Dermis blood vessel endothelial cell (primary cell): ENCODE measurements at regions not wholly inside any gene's neighbourhood (a gene's known extent, or its start where the extent isn't known, plus 50 kb on each side); places are given as distances from the start of the nearest gene placed in this dataset.
"Not testable (repeated sequence)": the region's sequence is repeated elsewhere in the genome, so short reads cannot be mapped to it uniquely, and the experiment has no call there.

Experiments used
- DNase-seq: peaks from one replicate; pipeline ENCODE4 v3.0.0; 2010

GRCh38 chr5:2068531-2068930 lies 185.8 kb upstream of the IRX4 start:
- no peak for DNase-seq

- no peak for DNase-seq
These were observed 183.6 kb upstream of the IRX4 start for GRCh38 chr5:2066373-2066772.

- DNase-seq: not testable (repeated sequence)
These were observed 180.7 kb upstream of the IRX4 start for GRCh38 chr5:2063380-2063779.

GRCh38 chr5:2052687-2053086 lies 170.0 kb upstream of the IRX4 start:
- no peak for DNase-seq

GRCh38 chr5:2049876-2050275 lies 167.2 kb upstream of the IRX4 start:
- no peak for DNase-seq

- no peak for DNase-seq
These were observed 165.9 kb upstream of the IRX4 start for GRCh38 chr5:2048664-2049063.

- DNase-seq: no peak
These were observed 164.7 kb upstream of the IRX4 start for GRCh38 chr5:2047341-2047927.

GRCh38 chr5:2044041-2044440 lies 161.3 kb upstream of the IRX4 start:
- no peak for DNase-seq

- DNase-seq: no peak
These were observed 156.4 kb upstream of the IRX4 start for GRCh38 chr5:2039180-2039531.

- peak; percentile 61 for DNase-seq
These were observed 155.8 kb upstream of the IRX4 start for GRCh38 chr5:2038321-2039179.

- DNase-seq: no peak
These were observed 154.2 kb upstream of the IRX4 start for GRCh38 chr5:2036885-2037284.

- DNase-seq: no peak
These were observed 149.7 kb upstream of the IRX4 start for GRCh38 chr5:2032432-2032831.

GRCh38 chr5:2031581-2031980 lies 148.9 kb upstream of the IRX4 start:
- no peak for DNase-seq

GRCh38 chr5:2030131-2030530 lies 147.4 kb upstream of the IRX4 start:
- DNase-seq: no peak

- DNase-seq: no peak
These were observed 146.5 kb upstream of the IRX4 start for GRCh38 chr5:2029206-2029605.

GRCh38 chr5:2027790-2028189 lies 145.1 kb upstream of the IRX4 start:
- DNase-seq: no peak

- DNase-seq: no peak
These were observed 142.4 kb upstream of the IRX4 start for GRCh38 chr5:2024986-2025721.

- no peak for DNase-seq
These were observed 140.5 kb upstream of the IRX4 start for GRCh38 chr5:2023196-2023595.

GRCh38 chr5:2022436-2022835 lies 139.7 kb upstream of the IRX4 start:
- no peak for DNase-seq

GRCh38 chr5:2021484-2022176 lies 138.9 kb upstream of the IRX4 start:
- DNase-seq: no peak

- no peak for DNase-seq
These were observed 138.0 kb upstream of the IRX4 start for GRCh38 chr5:2020730-2021129.

- no peak for DNase-seq
These were observed 137.0 kb upstream of the IRX4 start for GRCh38 chr5:2019716-2020115.

GRCh38 chr5:2018390-2018724 lies 135.6 kb upstream of the IRX4 start:
- no peak for DNase-seq
